ENCODE measurements at regions not wholly inside any gene's neighbourhood (a gene's known extent, or its start where the extent isn't known, plus 50 kb on each side); places are given as distances from the start of the nearest gene placed in this dataset.

DNA sequence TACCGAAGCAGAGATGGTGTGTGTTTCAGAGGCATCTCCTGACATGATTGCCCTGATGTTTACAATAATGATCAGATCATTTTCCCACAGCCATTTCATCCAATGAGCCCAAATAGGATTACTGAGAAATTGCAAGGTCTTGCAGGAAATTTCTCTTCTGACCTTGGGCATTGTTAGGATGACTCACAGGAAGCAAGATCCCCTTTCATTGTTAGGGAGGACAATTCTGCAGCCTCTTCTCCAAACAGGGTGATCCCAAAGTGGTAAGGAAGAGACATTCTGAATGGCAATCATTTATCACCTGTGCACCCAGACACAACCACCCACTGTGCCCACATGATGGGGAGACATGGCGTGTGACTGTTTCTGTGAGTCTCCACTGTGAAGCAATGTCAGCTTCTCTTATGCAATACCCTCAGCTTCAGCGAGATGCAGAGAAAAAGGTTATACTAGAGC, 306.7 kb upstream of the XYLT1 start:
- no peak overlapping the region for H3K4me3 ChIP-seq (ENCODE audit: low read depth, low read length)
- no peak for FAIRE-seq
- no peaks in the 10 kb centered on the region for H3K36me3 ChIP-seq (ENCODE audit: control insufficient read depth, insufficient read depth, low read length)
- no peaks in the 10 kb centered on the region for H3K27me3 ChIP-seq (ENCODE audit: control insufficient read depth, insufficient read depth, low read length)
- TF ChIP-seq, protein P1, sequence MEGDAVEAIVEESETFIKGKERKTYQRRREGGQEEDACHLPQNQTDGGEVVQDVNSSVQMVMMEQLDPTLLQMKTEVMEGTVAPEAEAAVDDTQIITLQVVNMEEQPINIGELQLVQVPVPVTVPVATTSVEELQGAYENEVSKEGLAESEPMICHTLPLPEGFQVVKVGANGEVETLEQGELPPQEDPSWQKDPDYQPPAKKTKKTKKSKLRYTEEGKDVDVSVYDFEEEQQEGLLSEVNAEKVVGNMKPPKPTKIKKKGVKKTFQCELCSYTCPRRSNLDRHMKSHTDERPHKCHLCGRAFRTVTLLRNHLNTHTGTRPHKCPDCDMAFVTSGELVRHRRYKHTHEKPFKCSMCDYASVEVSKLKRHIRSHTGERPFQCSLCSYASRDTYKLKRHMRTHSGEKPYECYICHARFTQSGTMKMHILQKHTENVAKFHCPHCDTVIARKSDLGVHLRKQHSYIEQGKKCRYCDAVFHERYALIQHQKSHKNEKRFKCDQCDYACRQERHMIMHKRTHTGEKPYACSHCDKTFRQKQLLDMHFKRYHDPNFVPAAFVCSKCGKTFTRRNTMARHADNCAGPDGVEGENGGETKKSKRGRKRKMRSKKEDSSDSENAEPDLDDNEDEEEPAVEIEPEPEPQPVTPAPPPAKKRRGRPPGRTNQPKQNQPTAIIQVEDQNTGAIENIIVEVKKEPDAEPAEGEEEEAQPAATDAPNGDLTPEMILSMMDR (IDR thresholded peaks at IDR 0.05; ENCODE audit: insufficient read depth, low read length, severe bottlenecking): no peak
- no peak for DNase-seq (ENCODE audit: low read depth)

DNA sequence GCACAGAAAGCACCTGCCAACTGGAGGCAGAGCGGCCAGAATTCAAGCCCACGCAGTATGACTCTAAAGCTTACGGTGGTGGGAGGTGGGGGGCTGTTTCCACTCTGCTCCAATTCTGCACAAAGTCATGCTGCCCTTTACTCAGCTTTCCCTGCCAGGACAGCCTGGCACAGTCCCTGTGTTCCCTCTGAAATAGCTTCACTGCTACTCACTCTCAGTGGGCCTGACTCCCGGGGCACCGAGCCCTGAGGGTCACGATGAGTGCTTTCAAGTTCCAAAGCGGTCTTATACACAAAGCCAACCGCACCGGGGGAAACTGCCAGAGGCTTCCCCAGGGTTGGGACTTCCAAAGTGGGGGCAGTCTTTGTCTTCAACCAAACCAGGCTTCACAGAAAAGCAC, 306.1 kb upstream of the XYLT1 start:
- Histone ChIP-seq H3K4me3 (ENCODE audit: low read depth, low read length) (no peak overlapping the region), H3K36me3 (ENCODE audit: control insufficient read depth, insufficient read depth, low read length) (no peaks in the 10 kb centered on the region), H3K27me3 (ENCODE audit: control insufficient read depth, insufficient read depth, low read length) (no peaks in the 10 kb centered on the region)
- FAIRE-seq: no peak
- TF ChIP-seq, protein P1 (IDR thresholded peaks at IDR 0.05; ENCODE audit: insufficient read depth, low read length, severe bottlenecking): no peak
- DNase-seq (ENCODE audit: low read depth): no peak

DNA sequence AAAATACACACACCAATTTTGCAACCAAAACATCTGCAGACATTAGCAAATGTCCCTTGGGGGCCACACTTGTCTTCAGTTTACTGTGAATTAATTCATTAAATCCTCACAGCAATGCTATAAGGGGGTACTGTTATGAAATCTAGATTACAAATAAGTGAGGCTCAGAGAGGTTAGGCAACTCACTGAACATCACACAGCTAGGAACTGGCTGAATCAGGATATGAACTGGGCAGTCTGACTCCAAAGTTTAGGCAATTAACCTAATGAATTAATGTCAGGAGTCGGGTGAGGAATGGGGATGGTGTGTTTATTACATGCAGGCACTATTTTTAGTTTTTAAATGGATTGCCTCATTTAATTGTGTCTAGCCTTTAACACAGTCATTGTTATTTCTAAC, 305.7 kb upstream of the XYLT1 start:
- H3K36me3 ChIP-seq (ENCODE audit: control insufficient read depth, insufficient read depth, low read length): no peaks in the 10 kb centered on the region
- TF ChIP-seq, protein P1 (IDR thresholded peaks at IDR 0.05; ENCODE audit: insufficient read depth, low read length, severe bottlenecking): no peak
- H3K4me3 ChIP-seq (ENCODE audit: low read depth, low read length): no peak overlapping the region
- H3K27me3 ChIP-seq (ENCODE audit: control insufficient read depth, insufficient read depth, low read length): no peaks in the 10 kb centered on the region
- FAIRE-seq: no peak
- no peak for DNase-seq (ENCODE audit: low read depth)

DNA sequence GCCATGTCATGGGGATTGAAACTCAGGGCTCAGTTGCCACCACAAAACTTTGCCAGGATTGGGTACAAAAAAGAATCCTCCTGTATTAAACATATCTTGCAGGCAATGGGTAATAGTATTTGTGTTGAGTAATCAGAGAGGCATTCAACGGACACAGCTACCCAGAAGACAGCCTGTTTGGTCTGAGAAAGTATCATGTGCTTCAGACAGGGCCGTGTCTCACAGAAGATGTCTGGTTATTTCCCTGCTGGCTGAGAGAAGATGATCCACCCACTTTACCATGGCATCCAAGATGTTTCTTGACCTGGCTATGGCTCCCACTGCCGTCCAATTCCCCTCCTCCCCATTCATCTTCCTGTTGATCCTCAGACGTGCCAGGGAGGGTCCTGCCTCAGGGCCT, 304.3 kb upstream of the XYLT1 start:
- DNase-seq (ENCODE audit: low read depth) (no peak), FAIRE-seq (no peak)
- Histone ChIP-seq H3K4me3 (ENCODE audit: low read depth, low read length) (no peak overlapping the region), H3K27me3 (ENCODE audit: control insufficient read depth, insufficient read depth, low read length) (no peaks in the 10 kb centered on the region), H3K36me3 (ENCODE audit: control insufficient read depth, insufficient read depth, low read length) (no peaks in the 10 kb centered on the region)
- TF ChIP-seq, protein P1 (IDR thresholded peaks at IDR 0.05; ENCODE audit: insufficient read depth, low read length, severe bottlenecking): no peak

DNA sequence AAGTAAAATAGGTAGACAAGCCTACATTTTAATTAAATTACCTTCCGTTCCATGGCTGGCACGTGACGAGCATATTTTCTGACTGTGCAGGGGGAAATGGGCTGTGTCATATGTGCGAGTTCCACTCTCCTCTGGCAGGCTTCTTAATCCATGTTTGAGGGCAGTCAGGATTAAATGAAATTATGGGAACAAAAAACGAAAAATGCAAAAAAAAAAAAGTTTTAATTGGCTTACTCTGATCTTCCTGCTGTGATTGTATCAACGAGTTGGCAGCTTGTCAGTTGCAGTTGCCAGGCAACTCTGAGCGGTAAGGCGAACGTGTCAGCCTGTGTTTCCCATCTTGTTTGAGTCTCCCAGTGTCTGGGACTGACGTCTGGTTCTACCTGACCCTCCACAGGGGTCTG, 302.9 kb upstream of the XYLT1 start:
- DNase-seq (ENCODE audit: low read depth): no peak
- no peak overlapping the region for H3K4me3 ChIP-seq (ENCODE audit: low read depth, low read length)
- TF ChIP-seq, protein P1 (IDR thresholded peaks at IDR 0.05; ENCODE audit: insufficient read depth, low read length, severe bottlenecking): no peak
- FAIRE-seq: no peak
- no peaks in the 10 kb centered on the region for H3K27me3 ChIP-seq (ENCODE audit: control insufficient read depth, insufficient read depth, low read length)
- no peaks in the 10 kb centered on the region for H3K36me3 ChIP-seq (ENCODE audit: control insufficient read depth, insufficient read depth, low read length)

DNA sequence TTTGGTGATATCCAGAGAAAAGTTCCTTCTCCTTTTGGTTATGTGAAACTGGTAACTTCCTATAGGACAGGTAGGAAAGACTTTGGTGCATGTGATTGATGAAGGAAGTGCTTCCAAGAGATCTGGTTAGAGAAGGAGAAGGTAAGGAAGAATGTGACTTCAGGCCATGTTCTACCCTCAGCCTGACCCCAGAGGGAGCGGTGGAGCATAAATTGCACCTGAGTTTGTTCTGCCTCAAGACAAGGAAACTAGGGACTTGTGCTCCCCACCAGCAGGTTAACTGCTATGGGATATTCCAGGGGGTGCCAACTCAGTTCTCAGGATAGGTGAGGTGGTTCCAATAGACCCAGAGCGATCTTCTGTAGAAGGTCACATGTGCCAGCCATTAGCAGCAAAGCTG, 299.3 kb upstream of the XYLT1 start:
- TF ChIP-seq, protein P1 (IDR thresholded peaks at IDR 0.05; ENCODE audit: insufficient read depth, low read length, severe bottlenecking): no peak
- Histone ChIP-seq H3K27me3 (ENCODE audit: control insufficient read depth, insufficient read depth, low read length) (no peaks in the 10 kb centered on the region), H3K36me3 (ENCODE audit: control insufficient read depth, insufficient read depth, low read length) (no peaks in the 10 kb centered on the region), H3K4me3 (ENCODE audit: low read depth, low read length) (no peak overlapping the region)
- FAIRE-seq (no peak), DNase-seq (ENCODE audit: low read depth) (no peak)
